Parathyroid adenoma (tissue), 2 donors: ENCODE measurements at regions not wholly inside any gene's neighbourhood (a gene's known extent, or its start where the extent isn't known, plus 50 kb on each side); places are given as distances from the start of the nearest gene placed in this dataset.

Source experiments
- H2AFZ ChIP-seq: fragments of 300-600 bp; sonication (generic); one replicate; pipeline ENCODE4 v1.7.0; 2017; ENCODE audit warnings: antibody characterized with exemption, mild to moderate bottlenecking
- H3K27ac ChIP-seq: fragments of 300-600 bp; sonication (generic); one replicate; pipeline ENCODE4 v1.7.0; 2017
- H3K27me3 ChIP-seq: fragments of 300-600 bp; sonication (generic); one replicate; pipeline ENCODE4 v1.7.0; 2017; ENCODE audit warnings: low read length; ENCODE audit not compliant: control insufficient read depth, insufficient read depth
- H3K36me3 ChIP-seq: fragments of 300-600 bp; sonication (generic); one replicate; pipeline ENCODE4 v1.7.0; 2017; ENCODE audit warnings: low read length; ENCODE audit not compliant: control insufficient read depth, insufficient read depth
- H3K4me1 ChIP-seq: fragments of 300-600 bp; sonication (generic); one replicate; pipeline ENCODE4 v1.7.0; 2017; ENCODE audit warnings: control low read depth
- H3K4me2 ChIP-seq: fragments of 300-600 bp; sonication (generic); one replicate; pipeline ENCODE4 v1.7.0; 2017; ENCODE audit warnings: low read length
- H3K4me3 ChIP-seq: fragments of 300-600 bp; sonication (generic); one replicate; pipeline ENCODE4 v1.7.0; 2017; ENCODE audit warnings: low read depth, low read length
- H3K79me2 ChIP-seq: fragments of 300-600 bp; sonication (generic); one replicate; pipeline ENCODE4 v1.7.0; 2017; ENCODE audit warnings: control low read depth
- H3K9ac ChIP-seq: fragments of 300-600 bp; sonication (generic); one replicate; pipeline ENCODE4 v1.7.0; 2017; ENCODE audit warnings: mild to moderate bottlenecking
- H3K9me3 ChIP-seq: fragments of 300-600 bp; sonication (generic); one replicate; pipeline ENCODE4 v1.7.0; 2017; ENCODE audit warnings: low read length; ENCODE audit not compliant: control insufficient read depth
- TF ChIP-seq, protein P1 (sequence below): fragments of 300-600 bp; sonication (generic); IDR thresholded peaks from one replicate; pipeline ENCODE4 v1.7.0; 2017; ENCODE audit warnings: antibody characterized with exemption, mild to moderate bottlenecking
- donor health status: primary hyperparathyroidism.

DNA sequence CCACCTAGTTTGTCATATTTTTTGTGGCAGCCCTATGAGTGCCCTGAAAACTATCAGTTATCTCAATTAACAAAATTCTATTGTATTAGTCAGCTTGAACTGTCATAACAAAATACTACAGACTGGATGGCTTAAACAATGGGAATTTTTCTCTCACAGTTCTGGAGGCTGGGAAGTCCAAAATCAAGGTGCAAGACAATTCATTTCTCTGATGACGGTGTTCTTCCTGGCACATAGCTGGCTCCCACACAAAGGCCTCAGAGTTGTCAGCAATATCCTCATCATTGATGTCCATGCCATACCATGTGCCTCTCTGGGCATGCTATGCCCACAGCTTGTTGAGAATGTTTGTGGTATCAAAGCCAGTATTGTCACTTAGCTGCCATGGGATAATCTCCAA, 691.9 kb downstream of the NR2F1-AS1 start:
- H3K36me3 ChIP-seq: no peaks in the 10 kb centered on the region
- H3K4me3 ChIP-seq: no peak overlapping the region
- H3K27ac ChIP-seq: no peak overlapping the region
- H3K4me2 ChIP-seq: no peak overlapping the region
- no peaks in the 10 kb centered on the region for H3K9me3 ChIP-seq
- H2AFZ ChIP-seq: no peak overlapping the region
- TF ChIP-seq, protein P1, sequence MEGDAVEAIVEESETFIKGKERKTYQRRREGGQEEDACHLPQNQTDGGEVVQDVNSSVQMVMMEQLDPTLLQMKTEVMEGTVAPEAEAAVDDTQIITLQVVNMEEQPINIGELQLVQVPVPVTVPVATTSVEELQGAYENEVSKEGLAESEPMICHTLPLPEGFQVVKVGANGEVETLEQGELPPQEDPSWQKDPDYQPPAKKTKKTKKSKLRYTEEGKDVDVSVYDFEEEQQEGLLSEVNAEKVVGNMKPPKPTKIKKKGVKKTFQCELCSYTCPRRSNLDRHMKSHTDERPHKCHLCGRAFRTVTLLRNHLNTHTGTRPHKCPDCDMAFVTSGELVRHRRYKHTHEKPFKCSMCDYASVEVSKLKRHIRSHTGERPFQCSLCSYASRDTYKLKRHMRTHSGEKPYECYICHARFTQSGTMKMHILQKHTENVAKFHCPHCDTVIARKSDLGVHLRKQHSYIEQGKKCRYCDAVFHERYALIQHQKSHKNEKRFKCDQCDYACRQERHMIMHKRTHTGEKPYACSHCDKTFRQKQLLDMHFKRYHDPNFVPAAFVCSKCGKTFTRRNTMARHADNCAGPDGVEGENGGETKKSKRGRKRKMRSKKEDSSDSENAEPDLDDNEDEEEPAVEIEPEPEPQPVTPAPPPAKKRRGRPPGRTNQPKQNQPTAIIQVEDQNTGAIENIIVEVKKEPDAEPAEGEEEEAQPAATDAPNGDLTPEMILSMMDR: no peak
- H3K9ac ChIP-seq: no peak overlapping the region
- H3K79me2 ChIP-seq: no peaks in the 10 kb centered on the region
- no peaks in the 10 kb centered on the region for H3K4me1 ChIP-seq
- no peaks in the 10 kb centered on the region for H3K27me3 ChIP-seq

DNA sequence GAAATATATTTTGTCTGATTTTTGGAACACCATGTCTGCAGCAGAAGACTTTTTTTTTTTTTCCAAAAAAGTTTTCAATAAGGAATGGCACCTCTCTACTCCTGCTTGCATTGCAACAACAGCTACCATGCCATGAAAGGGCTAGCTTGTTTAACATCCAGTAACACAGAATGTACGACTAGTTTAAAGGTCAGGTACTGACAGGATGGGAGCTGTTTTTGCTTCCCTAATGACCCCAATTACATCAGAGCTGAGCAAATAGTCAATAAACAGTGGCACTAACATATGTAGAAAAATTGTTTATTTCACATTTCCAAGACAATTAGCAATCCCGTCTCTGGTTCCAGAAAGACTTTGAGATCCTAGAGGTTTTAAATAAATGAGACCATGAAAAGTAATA, 693.8 kb downstream of the NR2F1-AS1 start:
- Histone ChIP-seq H3K9me3 (no peaks in the 10 kb centered on the region), H2AFZ (no peak overlapping the region)

DNA sequence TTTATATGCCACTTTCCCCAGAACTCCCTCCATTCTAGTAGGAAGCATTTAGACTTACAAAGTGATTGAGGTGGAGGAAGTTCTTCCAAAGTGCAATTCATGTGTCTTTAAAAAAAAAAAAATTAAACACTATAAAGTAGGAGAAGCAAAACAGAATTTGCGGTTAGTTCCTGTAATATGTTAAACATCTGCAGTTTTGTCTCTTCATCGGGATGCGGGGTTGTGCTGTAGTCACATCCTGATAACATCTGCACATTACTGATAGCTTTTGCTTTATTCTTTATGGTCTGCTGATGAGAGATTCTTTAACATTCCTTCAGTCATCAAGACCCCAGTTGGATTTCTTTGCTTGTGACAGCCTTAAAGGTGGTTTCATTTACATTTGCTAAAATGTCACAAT, 694.3 kb downstream of the NR2F1-AS1 start:
- TF ChIP-seq, protein P1: no peak
- no peaks in the 10 kb centered on the region for H3K36me3 ChIP-seq
- H3K27ac ChIP-seq: no peak overlapping the region
- H3K79me2 ChIP-seq: no peaks in the 10 kb centered on the region
- no peak overlapping the region for H3K4me3 ChIP-seq
- no peak overlapping the region for H3K4me2 ChIP-seq
- no peaks in the 10 kb centered on the region for H3K4me1 ChIP-seq
- no peak overlapping the region for H2AFZ ChIP-seq
- no peaks in the 10 kb centered on the region for H3K9me3 ChIP-seq
- no peaks in the 10 kb centered on the region for H3K27me3 ChIP-seq
- no peak overlapping the region for H3K9ac ChIP-seq

More for the DNA sequence above, 693.8 kb downstream of the NR2F1-AS1 start:
- no peak overlapping the region for H3K4me3 ChIP-seq
- H3K36me3 ChIP-seq: no peaks in the 10 kb centered on the region
- no peak overlapping the region for H3K27ac ChIP-seq
- H3K27me3 ChIP-seq: no peaks in the 10 kb centered on the region
- H3K4me2 ChIP-seq: no peak overlapping the region
- no peak overlapping the region for H3K9ac ChIP-seq
- no peaks in the 10 kb centered on the region for H3K79me2 ChIP-seq
- no peaks in the 10 kb centered on the region for H3K4me1 ChIP-seq
- TF ChIP-seq, protein P1: no peak

DNA sequence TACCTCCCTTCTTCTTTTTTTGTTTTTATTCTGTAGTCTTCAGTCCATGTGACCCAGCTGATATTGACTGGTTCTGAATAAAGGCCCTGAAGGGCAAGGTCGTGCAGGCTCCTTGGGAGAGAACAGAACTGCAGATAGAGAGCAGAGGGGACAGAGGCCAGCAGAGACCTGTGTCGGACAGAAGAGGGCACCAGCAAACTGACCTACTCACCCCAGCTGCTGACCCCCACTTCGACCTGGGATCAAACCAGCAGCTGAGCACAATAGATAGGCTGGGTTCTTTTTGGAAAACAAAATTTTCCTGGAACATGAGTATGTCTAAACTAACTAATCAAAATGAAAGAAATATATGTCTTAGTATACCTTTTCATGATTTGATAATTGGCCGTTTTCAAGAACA, 695.1 kb downstream of the NR2F1-AS1 start:
- Histone ChIP-seq H3K9me3 (no peaks in the 10 kb centered on the region), H3K4me3 (no peak overlapping the region), H3K4me2 (no peak overlapping the region), H3K9ac (no peak overlapping the region), H3K79me2 (no peaks in the 10 kb centered on the region), H3K4me1 (no peaks in the 10 kb centered on the region), H3K36me3 (no peaks in the 10 kb centered on the region), H2AFZ (no peak overlapping the region), H3K27ac (no peak overlapping the region), H3K27me3 (no peaks in the 10 kb centered on the region)
- TF ChIP-seq, protein P1: no peak

DNA sequence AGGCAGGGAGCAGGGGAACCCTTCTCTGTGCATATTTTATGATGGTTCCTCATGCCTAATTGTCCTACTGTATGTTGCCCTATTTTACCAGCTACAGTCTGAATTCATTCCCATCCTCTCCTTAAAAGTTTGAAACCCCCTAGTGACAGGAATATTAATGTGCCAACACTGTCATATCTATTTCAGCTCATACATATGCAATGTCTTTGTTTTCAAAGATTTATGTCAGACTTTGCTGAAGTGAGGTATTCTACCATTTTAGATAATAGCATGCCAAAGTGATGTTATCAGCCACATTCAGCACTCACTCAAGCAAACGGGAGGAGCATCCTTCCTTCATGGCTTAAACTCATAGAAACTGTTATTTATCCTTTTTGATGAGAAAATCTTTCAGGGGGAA, 696.5 kb downstream of the NR2F1-AS1 start:
- no peak overlapping the region for H2AFZ ChIP-seq
- H3K36me3 ChIP-seq: no peaks in the 10 kb centered on the region
- no peaks in the 10 kb centered on the region for H3K4me1 ChIP-seq
- TF ChIP-seq, protein P1: no peak
- no peaks in the 10 kb centered on the region for H3K9me3 ChIP-seq
- no peak overlapping the region for H3K9ac ChIP-seq
- no peak overlapping the region for H3K4me2 ChIP-seq
- H3K27ac ChIP-seq: no peak overlapping the region
- no peaks in the 10 kb centered on the region for H3K79me2 ChIP-seq
- H3K4me3 ChIP-seq: no peak overlapping the region
- H3K27me3 ChIP-seq: no peaks in the 10 kb centered on the region
